Left ventricle myocardium inferior (tissue), 1 donor: ENCODE measurements at regions not wholly inside any gene's neighbourhood (a gene's known extent, or its start where the extent isn't known, plus 50 kb on each side); places are given as distances from the start of the nearest gene placed in this dataset.
"Not testable (repeated sequence)": the region's sequence is repeated elsewhere in the genome, so short reads cannot be mapped to it uniquely, and the experiment has no call there.

Source experiments
- DNase-seq: peaks from one replicate; pipeline ENCODE4 v3.0.0-alpha.2; 2020
- H3K27ac ChIP-seq: fragments of 200-600 bp; replicated peaks from 2 replicates; pipeline ENCODE4 v1.8.0; 2021
- H3K27me3 ChIP-seq: fragments of 200-600 bp; 2 replicates; pipeline ENCODE4 v1.8.0; 2021; ENCODE audit warnings: low read depth
- H3K36me3 ChIP-seq: fragments of 200-600 bp; 2 replicates; pipeline ENCODE4 v1.8.0; 2021
- H3K4me1 ChIP-seq: fragments of 200-600 bp; 2 replicates; pipeline ENCODE4 v1.8.0; 2021
- H3K4me3 ChIP-seq: fragments of 200-600 bp; 2 replicates; pipeline ENCODE4 v1.8.0; 2021; ENCODE audit warnings: mild to moderate bottlenecking, moderate library complexity
- H3K9me3 ChIP-seq: fragments of 200-600 bp; replicated peaks from 2 replicates; pipeline ENCODE4 v1.8.0; 2021
- intact Hi-C: fragments of 100-400 bp; cut with micrococcal nuclease; formaldehyde crosslinking; loops from one replicate; pipeline ENCODE4 v1.11.0; 2022
- TF ChIP-seq, protein P1 (sequence below): fragments of 200-600 bp; IDR thresholded peaks from 2 replicates; pipeline ENCODE4 v1.8.0; 2021; ENCODE audit warnings: antibody characterized with exemption, mild to moderate bottlenecking, borderline replicate concordance
- donor health status: DM: no; HTN: yes; CAD: no; lungs with severe emphysema.

- no peaks in the 10 kb centered on the region for H3K9me3 ChIP-seq
- no peaks in the 10 kb centered on the region for H3K4me1 ChIP-seq
- H3K27ac ChIP-seq = no peak overlapping the region
- no peaks in the 10 kb centered on the region for H3K36me3 ChIP-seq
- TF ChIP-seq, protein P1, sequence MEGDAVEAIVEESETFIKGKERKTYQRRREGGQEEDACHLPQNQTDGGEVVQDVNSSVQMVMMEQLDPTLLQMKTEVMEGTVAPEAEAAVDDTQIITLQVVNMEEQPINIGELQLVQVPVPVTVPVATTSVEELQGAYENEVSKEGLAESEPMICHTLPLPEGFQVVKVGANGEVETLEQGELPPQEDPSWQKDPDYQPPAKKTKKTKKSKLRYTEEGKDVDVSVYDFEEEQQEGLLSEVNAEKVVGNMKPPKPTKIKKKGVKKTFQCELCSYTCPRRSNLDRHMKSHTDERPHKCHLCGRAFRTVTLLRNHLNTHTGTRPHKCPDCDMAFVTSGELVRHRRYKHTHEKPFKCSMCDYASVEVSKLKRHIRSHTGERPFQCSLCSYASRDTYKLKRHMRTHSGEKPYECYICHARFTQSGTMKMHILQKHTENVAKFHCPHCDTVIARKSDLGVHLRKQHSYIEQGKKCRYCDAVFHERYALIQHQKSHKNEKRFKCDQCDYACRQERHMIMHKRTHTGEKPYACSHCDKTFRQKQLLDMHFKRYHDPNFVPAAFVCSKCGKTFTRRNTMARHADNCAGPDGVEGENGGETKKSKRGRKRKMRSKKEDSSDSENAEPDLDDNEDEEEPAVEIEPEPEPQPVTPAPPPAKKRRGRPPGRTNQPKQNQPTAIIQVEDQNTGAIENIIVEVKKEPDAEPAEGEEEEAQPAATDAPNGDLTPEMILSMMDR = no peak
- H3K27me3 ChIP-seq = no peaks in the 10 kb centered on the region
- intact Hi-C loops = no loop called here
- DNase-seq = no peak
- no peak overlapping the region for H3K4me3 ChIP-seq
These were observed 159.9 kb upstream of the FBXL17 start for GRCh38 chr5:108541836-108542235.

DNA sequence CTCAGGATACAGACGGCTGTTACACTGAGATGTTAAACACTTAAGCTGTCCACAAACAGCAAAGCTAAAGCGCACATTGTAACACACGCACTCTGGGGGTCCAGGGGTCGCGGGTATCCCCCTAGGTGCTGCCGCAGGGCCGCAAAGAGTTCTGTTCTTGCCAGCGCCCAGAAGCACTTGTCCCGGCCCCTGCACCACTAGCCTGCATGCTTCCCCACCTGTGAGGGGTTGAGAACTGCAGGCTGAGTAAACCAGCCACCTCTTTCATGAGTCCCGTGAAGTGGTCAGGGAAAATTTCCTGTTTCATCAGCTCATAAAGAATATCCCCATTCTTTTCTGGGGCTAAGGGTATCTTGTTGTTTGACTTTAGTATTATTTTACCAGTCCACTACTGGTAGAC is 154.4 kb upstream of the FBXL17 start:
- no peak overlapping the region for H3K27ac ChIP-seq
- peaks cover 6% of the 10 kb centered on the region for H3K4me1 ChIP-seq
- TF ChIP-seq, protein P1 = no peak
- H3K27me3 ChIP-seq = no peaks in the 10 kb centered on the region
- no peak overlapping the region for H3K4me3 ChIP-seq
- intact Hi-C loops = no loop called here
- DNase-seq = no peak
- H3K9me3 ChIP-seq = no peaks in the 10 kb centered on the region
- no peaks in the 10 kb centered on the region for H3K36me3 ChIP-seq

DNA sequence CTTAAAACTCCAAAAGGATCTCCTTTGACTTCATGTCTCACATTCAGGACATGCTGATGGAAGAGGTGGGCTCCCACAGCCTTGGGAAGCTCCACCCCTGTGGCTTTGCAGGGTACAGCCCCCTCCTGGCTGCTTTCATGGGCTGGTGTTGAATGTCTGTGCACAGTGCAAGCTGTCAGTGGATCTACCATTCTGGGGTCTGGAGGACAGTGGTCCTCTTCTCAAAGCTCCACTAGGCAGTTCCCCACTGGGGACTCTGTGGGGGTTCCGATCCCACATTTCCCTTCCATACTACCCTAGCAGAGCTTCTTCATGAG is 150.2 kb upstream of the FBXL17 start:
- not testable (repeated sequence) for H3K36me3 ChIP-seq, H3K9me3 ChIP-seq

DNA sequence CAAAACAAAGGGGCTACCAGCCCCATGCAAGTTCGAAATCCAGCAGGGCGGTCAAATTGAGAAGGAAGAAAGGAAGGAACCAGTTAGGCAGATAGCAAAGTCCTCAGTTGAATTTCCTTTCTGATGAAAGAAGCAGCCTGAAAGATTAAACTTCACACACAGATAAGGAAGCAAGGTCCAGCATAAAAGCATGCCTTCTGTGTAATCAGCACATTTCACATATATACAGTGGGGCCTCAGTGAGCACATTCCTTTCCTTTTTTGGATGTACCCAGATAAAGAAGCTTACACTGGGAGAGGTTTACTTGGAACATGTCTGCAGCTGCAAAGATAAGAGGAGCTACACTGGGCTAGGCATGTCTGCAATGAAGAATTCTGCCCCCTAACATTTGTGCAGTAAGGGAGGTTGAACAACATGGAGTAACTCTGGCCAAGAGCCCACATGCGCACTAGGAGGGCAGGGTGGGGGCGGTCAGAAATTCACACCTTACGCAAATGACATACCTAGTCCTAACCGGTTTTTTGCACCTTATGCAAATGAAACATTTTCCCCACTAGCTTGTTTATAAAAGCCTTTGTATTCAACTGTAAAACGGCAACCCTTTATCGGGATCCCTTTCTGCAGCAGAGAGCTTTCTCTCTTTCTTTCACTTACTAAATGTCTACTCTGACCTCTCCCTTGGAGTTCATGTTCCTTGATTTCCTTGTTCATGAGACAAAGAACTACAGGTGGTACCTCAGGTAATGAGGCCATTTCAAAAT is 149.7 kb upstream of the FBXL17 start:
- TF ChIP-seq, protein P1 = no peak
- intact Hi-C loops = no loop called here
- Histone ChIP-seq H3K36me3 (no peaks in the 10 kb centered on the region), H3K4me3 (no peak overlapping the region), H3K27me3 (no peaks in the 10 kb centered on the region), H3K27ac (no peak overlapping the region), H3K9me3 (peaks cover 9% of the 10 kb centered on the region), H3K4me1 (peaks cover 10% of the 10 kb centered on the region)
- no peak for DNase-seq

More for the DNA sequence above, 150.2 kb upstream of the FBXL17 start:
- H3K4me3 ChIP-seq, DNase-seq, H3K27me3 ChIP-seq, H3K4me1 ChIP-seq, H3K27ac ChIP-seq, intact Hi-C loops: not testable (repeated sequence)

DNA sequence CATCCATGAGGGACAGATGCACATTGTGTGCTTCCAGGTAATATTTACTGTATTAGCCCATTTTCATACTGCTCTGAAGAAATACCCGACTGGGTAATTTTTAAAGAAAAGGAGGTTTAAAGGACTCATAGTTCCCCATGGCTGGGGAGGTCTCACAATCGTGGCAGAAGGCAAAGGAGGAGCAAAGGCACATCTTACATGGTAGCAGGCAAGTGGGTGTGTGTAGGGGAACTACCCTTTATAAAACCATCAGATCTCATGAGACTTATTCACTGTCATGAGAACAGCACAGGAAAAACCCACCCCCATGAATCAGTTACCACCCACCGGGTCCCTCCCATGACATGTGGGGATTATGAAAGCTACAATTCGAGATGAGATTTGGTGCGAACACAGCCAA is 148.8 kb upstream of the FBXL17 start:
- Histone ChIP-seq H3K36me3 (no peaks in the 10 kb centered on the region), H3K4me3 (no peak overlapping the region), H3K4me1 (peaks cover 10% of the 10 kb centered on the region), H3K27ac (no peak overlapping the region), H3K27me3 (no peaks in the 10 kb centered on the region), H3K9me3 (peaks cover 12% of the 10 kb centered on the region)
- intact Hi-C loops = no loop called here
- TF ChIP-seq, protein P1 = no peak
- DNase-seq = no peak

DNA sequence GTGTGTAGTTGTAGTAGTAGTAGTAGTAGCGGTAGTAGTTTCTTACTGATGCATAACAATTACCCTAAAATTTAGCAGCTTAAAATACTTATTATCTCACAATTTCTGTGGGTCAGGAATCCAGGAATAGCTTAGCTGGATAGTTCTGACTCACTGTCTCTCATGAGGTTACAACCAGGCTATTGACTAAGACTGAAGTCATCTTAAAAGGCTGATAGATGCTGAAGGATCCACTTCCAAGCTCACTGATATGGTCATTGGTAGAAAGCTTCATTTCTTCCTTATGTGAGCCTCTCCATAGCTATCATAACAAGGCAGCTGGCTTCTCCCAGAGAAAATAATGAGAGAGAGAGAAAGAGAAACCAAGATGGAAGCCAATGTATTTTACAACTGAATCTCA is 147.5 kb upstream of the FBXL17 start:
- Histone ChIP-seq H3K4me1 (peaks cover 10% of the 10 kb centered on the region), H3K27me3 (no peaks in the 10 kb centered on the region), H3K36me3 (no peaks in the 10 kb centered on the region), H3K4me3 (no peak overlapping the region), H3K9me3 (peaks cover 12% of the 10 kb centered on the region), H3K27ac (no peak overlapping the region)
- intact Hi-C loops = no loop called here
- no peak for DNase-seq
- TF ChIP-seq, protein P1 = no peak
